ENCODE measurements at regions not wholly inside any gene's neighbourhood (a gene's known extent, or its start where the extent isn't known, plus 50 kb on each side); places are given as distances from the start of the nearest gene placed in this dataset.

DNA sequence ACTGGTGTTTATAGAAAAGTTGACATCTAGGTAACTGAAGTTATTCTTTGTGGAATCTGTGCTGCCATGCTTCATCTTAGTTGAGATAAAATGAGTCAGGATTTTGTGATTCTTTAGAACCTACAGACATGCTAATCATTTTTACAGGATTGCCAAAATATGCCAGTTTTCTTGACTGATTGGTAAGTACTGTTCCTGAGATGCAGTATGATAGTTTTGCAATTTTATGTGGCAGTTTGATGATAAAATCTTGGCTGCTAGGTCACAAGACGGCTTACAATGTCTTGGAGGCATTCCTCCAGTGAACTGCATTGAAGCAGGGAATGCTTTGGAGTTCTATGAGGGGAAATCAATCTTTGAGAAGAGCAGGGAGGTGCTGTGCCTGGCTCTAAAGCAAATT is 104.4 kb upstream of the ESX1 start:
- Mint-ChIP-seq H3K27me3 (ENCODE audit: low read depth, unreplicated experiment) (no peaks in the 10 kb centered on the region), H3K36me3 (ENCODE audit: low read depth, unreplicated experiment) (no peaks in the 10 kb centered on the region), H3K27ac (ENCODE audit: unreplicated experiment) (no peak overlapping the region), H3K4me3 (ENCODE audit: unreplicated experiment) (no peak overlapping the region), H3K9me3 (ENCODE audit: unreplicated experiment) (peaks cover 2% of the 10 kb centered on the region), H3K4me1 (ENCODE audit: low read depth, unreplicated experiment) (peaks cover 4% of the 10 kb centered on the region)
- Histone ChIP-seq H3K9me3 (ENCODE audit: insufficient read depth, low read depth, low read length) (no peaks in the 10 kb centered on the region), H3K4me1 (ENCODE audit: insufficient read depth, low read length) (no peaks in the 10 kb centered on the region), H3K36me3 (ENCODE audit: insufficient read depth, low read length) (no peaks in the 10 kb centered on the region), H3K79me2 (ENCODE audit: insufficient read depth, low read length) (no peaks in the 10 kb centered on the region), H4K20me1 (ENCODE audit: insufficient read depth, low read length) (no peaks in the 10 kb centered on the region), H3K4me3 (ENCODE audit: insufficient read depth, low read depth, low read length) (no peak overlapping the region), H3K27me3 (ENCODE audit: insufficient read depth, low read length) (no peaks in the 10 kb centered on the region), H3K4me2 (ENCODE audit: low read length) (no peak overlapping the region), H3K9ac (ENCODE audit: low read length) (no peak overlapping the region), H3K27ac (ENCODE audit: low read depth, low read length) (no peak overlapping the region), H2AFZ (ENCODE audit: low read depth, low read length) (no peak overlapping the region)
- no peak for FAIRE-seq
- DNase-seq (ENCODE audit: low read depth): no peak
- no peak for TF ChIP-seq EZH2 (IDR thresholded peaks at IDR 0.05; ENCODE audit: insufficient read depth, low read length)
- TF ChIP-seq, protein P1, sequence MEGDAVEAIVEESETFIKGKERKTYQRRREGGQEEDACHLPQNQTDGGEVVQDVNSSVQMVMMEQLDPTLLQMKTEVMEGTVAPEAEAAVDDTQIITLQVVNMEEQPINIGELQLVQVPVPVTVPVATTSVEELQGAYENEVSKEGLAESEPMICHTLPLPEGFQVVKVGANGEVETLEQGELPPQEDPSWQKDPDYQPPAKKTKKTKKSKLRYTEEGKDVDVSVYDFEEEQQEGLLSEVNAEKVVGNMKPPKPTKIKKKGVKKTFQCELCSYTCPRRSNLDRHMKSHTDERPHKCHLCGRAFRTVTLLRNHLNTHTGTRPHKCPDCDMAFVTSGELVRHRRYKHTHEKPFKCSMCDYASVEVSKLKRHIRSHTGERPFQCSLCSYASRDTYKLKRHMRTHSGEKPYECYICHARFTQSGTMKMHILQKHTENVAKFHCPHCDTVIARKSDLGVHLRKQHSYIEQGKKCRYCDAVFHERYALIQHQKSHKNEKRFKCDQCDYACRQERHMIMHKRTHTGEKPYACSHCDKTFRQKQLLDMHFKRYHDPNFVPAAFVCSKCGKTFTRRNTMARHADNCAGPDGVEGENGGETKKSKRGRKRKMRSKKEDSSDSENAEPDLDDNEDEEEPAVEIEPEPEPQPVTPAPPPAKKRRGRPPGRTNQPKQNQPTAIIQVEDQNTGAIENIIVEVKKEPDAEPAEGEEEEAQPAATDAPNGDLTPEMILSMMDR (IDR thresholded peaks at IDR 0.05; ENCODE audit: insufficient read depth, low read depth, low read length): no peak

DNA sequence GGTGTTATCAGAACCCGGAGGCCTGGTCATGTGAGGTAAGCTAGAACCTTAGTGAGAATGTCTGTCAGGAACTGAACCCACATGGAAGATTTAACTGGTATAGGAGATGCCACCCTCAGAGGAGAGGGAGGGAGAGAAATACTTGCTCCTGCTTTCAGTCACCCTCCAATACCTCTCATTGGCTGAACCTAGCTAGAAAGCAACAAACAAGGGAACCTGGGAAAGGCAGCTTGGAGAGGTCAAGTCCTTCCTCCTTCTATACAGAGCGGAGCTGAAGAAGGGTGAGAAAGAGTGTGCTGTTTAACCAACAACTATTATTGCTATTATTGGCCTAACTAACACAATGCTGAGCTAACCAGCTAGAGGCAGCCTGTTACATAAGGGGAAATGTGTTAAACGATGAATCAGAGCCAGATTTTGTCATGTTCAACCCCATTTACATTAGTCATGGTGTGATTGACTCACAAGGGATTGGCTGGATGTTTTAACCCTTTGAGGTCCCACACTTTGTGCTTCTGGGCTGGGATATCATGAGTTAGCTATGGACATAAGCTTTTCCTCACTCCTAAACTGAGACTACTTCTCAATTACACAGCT is 96.5 kb upstream of the ESX1 start:
- FAIRE-seq (peak; percentile 100), DNase-seq (ENCODE audit: low read depth) (peak; percentile 84)
- peaks cover 2% of the 10 kb centered on the region for H3K9me3 Mint-ChIP-seq (ENCODE audit: unreplicated experiment)
- Histone ChIP-seq H3K9me3 (ENCODE audit: insufficient read depth, low read depth, low read length) (no peaks in the 10 kb centered on the region), H3K4me1 (ENCODE audit: insufficient read depth, low read length) (peaks cover 7% of the 10 kb centered on the region), H3K4me2 (ENCODE audit: low read length) (peak overlapping the region; percentile 55), H3K4me3 (ENCODE audit: insufficient read depth, low read depth, low read length) (no peak overlapping the region), H2AFZ (ENCODE audit: low read depth, low read length) (peak overlapping the region; percentile 34), H3K27me3 (ENCODE audit: insufficient read depth, low read length) (no peaks in the 10 kb centered on the region), H3K9ac (ENCODE audit: low read length) (no peak overlapping the region), H4K20me1 (ENCODE audit: insufficient read depth, low read length) (no peaks in the 10 kb centered on the region), H3K27ac (ENCODE audit: low read depth, low read length) (peak overlapping the region; percentile 51), H3K79me2 (ENCODE audit: insufficient read depth, low read length) (no peaks in the 10 kb centered on the region), H3K36me3 (ENCODE audit: insufficient read depth, low read length) (no peaks in the 10 kb centered on the region)
- no peak overlapping the region for H3K4me3 Mint-ChIP-seq (ENCODE audit: unreplicated experiment)
- H3K4me1 Mint-ChIP-seq (ENCODE audit: low read depth, unreplicated experiment): peaks cover 18% of the 10 kb centered on the region
- TF ChIP-seq, protein P1 (IDR thresholded peaks at IDR 0.05; ENCODE audit: insufficient read depth, low read depth, low read length): no peak
- no peak for TF ChIP-seq EZH2 (IDR thresholded peaks at IDR 0.05; ENCODE audit: insufficient read depth, low read length)
- H3K27me3 Mint-ChIP-seq (ENCODE audit: low read depth, unreplicated experiment): no peaks in the 10 kb centered on the region
- H3K27ac Mint-ChIP-seq (ENCODE audit: unreplicated experiment): peak overlapping the region; percentile 77
- H3K36me3 Mint-ChIP-seq (ENCODE audit: low read depth, unreplicated experiment): no peaks in the 10 kb centered on the region

DNA sequence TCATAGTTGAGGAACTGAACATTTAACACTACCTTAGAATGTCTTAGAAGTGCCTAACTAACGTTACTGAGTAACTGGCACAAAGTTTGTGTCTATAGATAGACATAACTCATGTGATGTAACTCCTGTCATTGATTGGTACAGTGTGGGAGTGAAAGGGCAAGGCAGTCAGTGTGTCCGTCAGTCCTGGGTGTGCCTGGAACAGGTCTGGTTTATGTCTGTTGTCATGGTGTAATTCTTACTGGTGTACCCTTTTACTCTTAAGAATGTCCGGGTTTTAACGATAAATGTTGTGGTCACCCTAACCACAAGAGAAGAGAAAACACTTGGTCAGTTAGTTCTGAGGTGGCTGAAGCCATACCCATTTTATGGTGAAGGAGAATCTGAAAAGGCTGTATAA is 93.1 kb upstream of the ESX1 start:
- peak; percentile 48 for DNase-seq (ENCODE audit: low read depth)

More for the DNA sequence above, 93.1 kb upstream of the ESX1 start:
- H3K4me1 ChIP-seq (ENCODE audit: insufficient read depth, low read length): peaks cover 7% of the 10 kb centered on the region
- Mint-ChIP-seq H3K4me1 (ENCODE audit: low read depth, unreplicated experiment) (peaks cover 15% of the 10 kb centered on the region), H3K36me3 (ENCODE audit: low read depth, unreplicated experiment) (no peaks in the 10 kb centered on the region), H3K27ac (ENCODE audit: unreplicated experiment) (no peak overlapping the region), H3K27me3 (ENCODE audit: low read depth, unreplicated experiment) (no peaks in the 10 kb centered on the region), H3K4me3 (ENCODE audit: unreplicated experiment) (no peak overlapping the region), H3K9me3 (ENCODE audit: unreplicated experiment) (peaks cover under 1% of the 10 kb centered on the region)
- no peak overlapping the region for H3K9ac ChIP-seq (ENCODE audit: low read length)
- no peak overlapping the region for H3K27ac ChIP-seq (ENCODE audit: low read depth, low read length)
- no peak for TF ChIP-seq EZH2 (IDR thresholded peaks at IDR 0.05; ENCODE audit: insufficient read depth, low read length)
- TF ChIP-seq, protein P1 (IDR thresholded peaks at IDR 0.05; ENCODE audit: insufficient read depth, low read depth, low read length): no peak
- no peaks in the 10 kb centered on the region for H3K27me3 ChIP-seq (ENCODE audit: insufficient read depth, low read length)
- H3K9me3 ChIP-seq (ENCODE audit: insufficient read depth, low read depth, low read length): no peaks in the 10 kb centered on the region
- no peaks in the 10 kb centered on the region for H3K36me3 ChIP-seq (ENCODE audit: insufficient read depth, low read length)
- H3K79me2 ChIP-seq (ENCODE audit: insufficient read depth, low read length): no peaks in the 10 kb centered on the region
- FAIRE-seq: peak; percentile 95
- no peaks in the 10 kb centered on the region for H4K20me1 ChIP-seq (ENCODE audit: insufficient read depth, low read length)
- no peak overlapping the region for H3K4me3 ChIP-seq (ENCODE audit: insufficient read depth, low read depth, low read length)
- H3K4me2 ChIP-seq (ENCODE audit: low read length): no peak overlapping the region
- no peak overlapping the region for H2AFZ ChIP-seq (ENCODE audit: low read depth, low read length)
